Esophagus muscularis mucosa (tissue), 4 donors: ENCODE measurements at regions not wholly inside any gene's neighbourhood (a gene's known extent, or its start where the extent isn't known, plus 50 kb on each side); places are given as distances from the start of the nearest gene placed in this dataset.

ENCODE experiments used
- EP300 ChIP-seq: sonication (generic); formaldehyde crosslinking; IDR thresholded peaks from one replicate; pipeline ENCODE4 v1.6.1; 2017; ENCODE audit warnings: antibody characterized with exemption
- POLR2A ChIP-seq: fragments of 450-650 bp; IDR thresholded peaks from one replicate; pipeline ENCODE4 v1.6.1; 2017; ENCODE audit warnings: antibody characterized with exemption, moderate library complexity, mild to moderate bottlenecking, low read depth
- POLR2AphosphoS5 ChIP-seq, 2 donors: sonication (generic); formaldehyde crosslinking; IDR thresholded peaks; one replicate each; pipeline ENCODE4 v1.6.1; 2017; ENCODE audit warnings: antibody characterized with exemption in 2 of 2
- TF ChIP-seq, protein P1 (sequence below), 3 experiments: fragments of 200-600 bp in 2 of 3; fragments of 450-650 bp in 1 of 3; sonication (generic) in 2 of 3; IDR thresholded peaks; one replicate each; pipeline ENCODE4 v1.5.1; 2017 to 2019; ENCODE audit warnings: antibody characterized with exemption in 3 of 3, mild to moderate bottlenecking in 2 of 3, moderate library complexity in 1 of 3

DNA sequence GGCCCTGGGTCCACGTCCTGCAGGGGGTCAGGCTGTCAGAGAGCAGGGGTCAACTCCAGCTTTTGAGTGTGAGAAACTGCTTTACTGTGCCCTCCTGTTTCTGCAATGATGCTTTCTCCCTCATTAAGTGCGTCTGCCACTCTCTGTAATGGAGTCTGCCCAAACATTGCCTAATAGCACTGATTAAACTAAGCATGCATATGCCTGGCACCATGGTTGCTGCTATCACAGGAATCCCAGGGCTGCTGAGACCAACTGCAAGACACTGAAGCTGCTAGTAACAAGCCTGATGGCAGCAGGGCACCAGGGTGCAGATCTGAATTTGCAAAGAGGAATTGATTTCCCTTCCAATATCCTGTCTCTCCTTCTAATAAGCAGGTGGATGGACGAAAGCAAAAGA is 125.3 kb downstream of the SLC24A2 start:
- TF ChIP-seq, protein P1, sequence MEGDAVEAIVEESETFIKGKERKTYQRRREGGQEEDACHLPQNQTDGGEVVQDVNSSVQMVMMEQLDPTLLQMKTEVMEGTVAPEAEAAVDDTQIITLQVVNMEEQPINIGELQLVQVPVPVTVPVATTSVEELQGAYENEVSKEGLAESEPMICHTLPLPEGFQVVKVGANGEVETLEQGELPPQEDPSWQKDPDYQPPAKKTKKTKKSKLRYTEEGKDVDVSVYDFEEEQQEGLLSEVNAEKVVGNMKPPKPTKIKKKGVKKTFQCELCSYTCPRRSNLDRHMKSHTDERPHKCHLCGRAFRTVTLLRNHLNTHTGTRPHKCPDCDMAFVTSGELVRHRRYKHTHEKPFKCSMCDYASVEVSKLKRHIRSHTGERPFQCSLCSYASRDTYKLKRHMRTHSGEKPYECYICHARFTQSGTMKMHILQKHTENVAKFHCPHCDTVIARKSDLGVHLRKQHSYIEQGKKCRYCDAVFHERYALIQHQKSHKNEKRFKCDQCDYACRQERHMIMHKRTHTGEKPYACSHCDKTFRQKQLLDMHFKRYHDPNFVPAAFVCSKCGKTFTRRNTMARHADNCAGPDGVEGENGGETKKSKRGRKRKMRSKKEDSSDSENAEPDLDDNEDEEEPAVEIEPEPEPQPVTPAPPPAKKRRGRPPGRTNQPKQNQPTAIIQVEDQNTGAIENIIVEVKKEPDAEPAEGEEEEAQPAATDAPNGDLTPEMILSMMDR (IDR thresholded peaks at IDR 0.05) = no peak
- TF ChIP-seq POLR2A (no peak), EP300 (no peak), POLR2AphosphoS5 (IDR thresholded peaks at IDR 0.05) (no peak)
